GM12878 (cell line): ENCODE measurements at regions not wholly inside any gene's neighbourhood (a gene's known extent, or its start where the extent isn't known, plus 50 kb on each side); places are given as distances from the start of the nearest gene placed in this dataset.

Experiments
- ATAC-seq: fragments of 200-7000 bp; cut with Tn5 transposase; 3 replicates; pipeline ENCODE4 v1.9.1; 2020; ENCODE audit warnings: mild to moderate bottlenecking, moderate library complexity
- BruUV-seq: library from RNA; stranded (reverse); fragments of 400-500 nt; replicated peaks from 2 replicates; lab custom pipeline; 2021; lab: Mats Ljungman, UMichigan
- CTCF ChIA-PET: fragments of 300-600 bp; sonication (Branson Sonifier 250); formaldehyde crosslinking; extraction: SDS; loops from one replicate; lab custom pipeline; 2021; ENCODE audit warnings: inconsistent platforms; lab: Yijun Ruan, JAX
- POLR2A ChIA-PET: fragments of 350-600 bp; formaldehyde crosslinking; extraction: SDS; loops from one replicate; lab custom pipeline; 2021; ENCODE audit warnings: inconsistent platforms; lab: Charles Lee
- RAD21 ChIA-PET: fragments of 300-600 bp; sonication (Branson Sonifier 250); formaldehyde crosslinking; loops from one replicate; lab custom pipeline; 2023; ENCODE audit warnings: antibody characterized with exemption; ENCODE audit not compliant: unreplicated experiment; lab: Charles Lee
- SMC1A ChIA-PET: fragments of 300-600 bp; sonication (Branson Sonifier 250); formaldehyde crosslinking; loops from one replicate; lab custom pipeline; 2023; ENCODE audit not compliant: unreplicated experiment, uncharacterized antibody; lab: Charles Lee
- DNase-seq: peaks from one replicate; pipeline ENCODE4 v3.0.0-alpha.2; 2011; ENCODE audit warnings: low read depth, low spot score
- FAIRE-seq: peaks from 3 replicates; lab custom pipeline; 2011; peaks lifted over from hg19 to GRCh38; lab: Jason Lieb, UNC
- H2AFZ ChIP-seq: 2 replicates; pipeline ENCODE4 v1.6.0; 2011; ENCODE audit warnings: low read depth, low read length, control low read depth; ENCODE audit not compliant: control insufficient read depth
- H3K27ac ChIP-seq: 2 replicates; pipeline ENCODE4 v1.5.1; 2011; ENCODE audit warnings: control low read depth; ENCODE audit not compliant: control insufficient read depth, insufficient read depth
- H3K27me3 ChIP-seq, 2 experiments: replicated peaks in 1 of 2; 2 replicates each; pipeline versions ENCODE4 v1.6.0 to v1.6.1; 2011; ENCODE audit warnings: low read length in 1 of 2; ENCODE audit not compliant: control insufficient read depth in 2 of 2, insufficient read depth in 2 of 2
- H3K36me3 ChIP-seq, 2 experiments: 2 replicates each; pipeline ENCODE4 v1.5.1; 2011; ENCODE audit warnings: low read length in 1 of 2; ENCODE audit not compliant: control insufficient read depth in 2 of 2, insufficient read depth in 2 of 2
- H3K4me1 ChIP-seq: 2 replicates; pipeline ENCODE4 v1.6.1; 2011; ENCODE audit warnings: mild to moderate bottlenecking, low read length, moderate library complexity, mixed read lengths; ENCODE audit not compliant: control insufficient read depth, insufficient read depth
- H3K4me2 ChIP-seq: 2 replicates; pipeline ENCODE4 v1.6.0; 2011; ENCODE audit warnings: control low read depth; ENCODE audit not compliant: control insufficient read depth, insufficient read depth
- H3K4me3 ChIP-seq: fragments of 200-600 bp; sonication (generic); 2 replicates; pipeline ENCODE4 v1.5.1; 2016
- H3K79me2 ChIP-seq: 2 replicates; pipeline ENCODE4 v1.6.0; 2011; ENCODE audit warnings: low read length; ENCODE audit not compliant: control insufficient read depth, insufficient read depth
- H3K9ac ChIP-seq: 2 replicates; pipeline ENCODE4 v1.8.0; 2011; ENCODE audit warnings: low read length, control low read depth, mixed read lengths; ENCODE audit not compliant: control insufficient read depth, insufficient read depth
- H3K9me3 ChIP-seq: replicated peaks from 3 replicates; pipeline ENCODE4 v1.5.1; 2011; ENCODE audit warnings: mild to moderate bottlenecking, low read length; ENCODE audit not compliant: control insufficient read depth, insufficient read depth
- H4K20me1 ChIP-seq: 2 replicates; pipeline ENCODE4 v1.6.0; 2011; ENCODE audit not compliant: control insufficient read depth, insufficient read depth
- ATF7 ChIP-seq: fragments of 450-650 bp; IDR thresholded peaks from 2 replicates; pipeline ENCODE4 v1.6.1; 2016; ENCODE audit warnings: low read depth, mild to moderate bottlenecking
- SMAD1 ChIP-seq: fragments of 450-650 bp; IDR thresholded peaks from 2 replicates; pipeline ENCODE4 v1.6.1; 2018; ENCODE audit warnings: mild to moderate bottlenecking, low read depth; ENCODE audit not compliant: partially characterized antibody
- SMAD5 ChIP-seq: IDR thresholded peaks from 2 replicates; pipeline ENCODE4 v1.6.1; 2016; ENCODE audit warnings: antibody characterized with exemption, low read depth
- SMARCA5 ChIP-seq: fragments of 450-650 bp; IDR thresholded peaks from 2 replicates; pipeline ENCODE4 v1.6.1; 2017; ENCODE audit warnings: mild to moderate bottlenecking
- WGBS: methylation state at CpG from one replicate; pipeline ENCODE4 v1.1.6; 2016; ENCODE audit warnings: low lambda C conversion rate; ENCODE audit not compliant: insufficient replicate concordance, insufficient coverage; ENCODE audit errors: missing lambda C conversion rate; 5-methylcytosine and 5-hydroxymethylcytosine counted together
- in situ Hi-C: fragments of 300-500 bp; cut with MboI; formaldehyde crosslinking; loops from 9 replicates; pipeline ENCODE4 v1.14.3; 2018; ENCODE audit warnings: mixed read lengths
- intact Hi-C: fragments of 100-400 bp; cut with micrococcal nuclease; formaldehyde crosslinking; loops from one replicate; pipeline ENCODE4 v1.14.2; 2022; ENCODE audit not compliant: unreplicated experiment
- TF ChIP-seq, protein P1 (sequence below): fragments of 450-650 bp; IDR thresholded peaks from 2 replicates; pipeline ENCODE4 v1.6.1; 2017; ENCODE audit warnings: borderline replicate concordance
- TF ChIP-seq, protein P2 (sequence below): fragments of 450-650 bp; IDR thresholded peaks from 2 replicates; pipeline ENCODE4 v1.6.1; 2016; ENCODE audit warnings: mild to moderate bottlenecking
- TF ChIP-seq, protein P3 (sequence below): IDR thresholded peaks from 2 replicates; pipeline ENCODE4 v1.6.1; 2012; ENCODE audit warnings: low read depth, low read length, improper control_type of control experiment
- TF ChIP-seq, protein P4 (sequence below): fragments of 450-650 bp; IDR thresholded peaks from 2 replicates; pipeline ENCODE4 v1.6.1; 2017; ENCODE audit warnings: mild to moderate bottlenecking, low read depth, inconsistent platforms; ENCODE audit not compliant: poor library complexity, severe bottlenecking

DNA sequence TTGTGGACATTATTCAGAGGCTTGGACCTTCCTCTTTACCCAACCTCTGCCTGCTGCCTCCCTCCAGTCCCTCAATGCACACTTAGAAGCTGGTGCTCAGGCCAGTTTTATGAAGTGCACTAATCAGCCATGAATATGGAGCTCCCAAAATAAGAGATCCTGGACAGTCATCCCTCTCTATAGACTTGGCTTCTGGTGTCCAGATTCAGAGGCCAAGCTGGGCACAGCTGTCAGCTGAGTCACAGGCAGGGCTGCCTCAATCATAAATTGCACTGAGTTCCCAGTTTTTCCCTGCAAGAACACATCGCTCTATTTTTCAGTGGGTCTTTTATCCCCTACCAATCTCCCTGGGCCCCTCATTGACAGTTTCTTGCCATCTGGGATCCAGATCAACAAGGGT, 161.7 kb upstream of the CADM1 start (continued):
- TF ChIP-seq, protein P1, sequence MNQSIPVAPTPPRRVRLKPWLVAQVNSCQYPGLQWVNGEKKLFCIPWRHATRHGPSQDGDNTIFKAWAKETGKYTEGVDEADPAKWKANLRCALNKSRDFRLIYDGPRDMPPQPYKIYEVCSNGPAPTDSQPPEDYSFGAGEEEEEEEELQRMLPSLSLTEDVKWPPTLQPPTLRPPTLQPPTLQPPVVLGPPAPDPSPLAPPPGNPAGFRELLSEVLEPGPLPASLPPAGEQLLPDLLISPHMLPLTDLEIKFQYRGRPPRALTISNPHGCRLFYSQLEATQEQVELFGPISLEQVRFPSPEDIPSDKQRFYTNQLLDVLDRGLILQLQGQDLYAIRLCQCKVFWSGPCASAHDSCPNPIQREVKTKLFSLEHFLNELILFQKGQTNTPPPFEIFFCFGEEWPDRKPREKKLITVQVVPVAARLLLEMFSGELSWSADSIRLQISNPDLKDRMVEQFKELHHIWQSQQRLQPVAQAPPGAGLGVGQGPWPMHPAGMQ: no peak
- no peak for TF ChIP-seq SMAD5
- no peak for TF ChIP-seq ATF7
- TF ChIP-seq, protein P2, sequence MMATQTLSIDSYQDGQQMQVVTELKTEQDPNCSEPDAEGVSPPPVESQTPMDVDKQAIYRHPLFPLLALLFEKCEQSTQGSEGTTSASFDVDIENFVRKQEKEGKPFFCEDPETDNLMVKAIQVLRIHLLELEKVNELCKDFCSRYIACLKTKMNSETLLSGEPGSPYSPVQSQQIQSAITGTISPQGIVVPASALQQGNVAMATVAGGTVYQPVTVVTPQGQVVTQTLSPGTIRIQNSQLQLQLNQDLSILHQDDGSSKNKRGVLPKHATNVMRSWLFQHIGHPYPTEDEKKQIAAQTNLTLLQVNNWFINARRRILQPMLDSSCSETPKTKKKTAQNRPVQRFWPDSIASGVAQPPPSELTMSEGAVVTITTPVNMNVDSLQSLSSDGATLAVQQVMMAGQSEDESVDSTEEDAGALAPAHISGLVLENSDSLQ: no peak
- TF ChIP-seq, all 136 proteins: peak for 0

DNA sequence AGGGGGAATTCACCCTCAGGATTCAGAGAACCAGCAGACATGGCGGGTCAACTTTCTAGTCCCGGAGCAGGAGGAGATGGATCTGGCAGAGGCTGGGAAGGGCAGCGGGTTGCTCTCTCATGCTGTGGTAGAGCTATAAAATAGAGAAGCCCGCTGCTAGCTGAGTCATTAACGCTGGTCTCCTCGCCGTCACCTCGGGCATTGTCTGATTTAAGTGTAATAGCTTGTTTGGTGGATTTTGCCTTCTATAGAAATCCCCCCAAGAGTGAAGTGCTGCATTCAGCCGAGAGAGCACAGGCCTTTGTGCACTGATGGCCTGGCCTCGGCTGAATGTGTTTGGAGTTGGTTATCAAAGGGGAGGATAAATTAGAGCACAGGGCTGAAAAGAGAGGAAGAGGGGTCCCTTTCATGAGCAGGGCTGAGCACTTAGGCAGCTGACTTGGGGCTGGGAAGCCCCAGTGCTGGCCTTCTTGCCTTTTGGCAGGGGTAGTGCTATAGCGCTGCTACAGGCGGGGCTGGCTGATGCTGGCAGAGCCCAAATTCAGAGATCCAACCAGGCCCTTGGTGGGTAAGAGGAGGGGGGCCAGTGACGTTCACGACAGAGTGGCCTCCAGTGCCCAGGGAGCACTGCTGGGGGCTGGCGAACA, 161.1 kb upstream of the CADM1 start:
- no peaks in the 10 kb centered on the region for H4K20me1 ChIP-seq
- WGBS: 43% methylated on average over 14 of the region's 15 CpGs
- in situ Hi-C loops (no loop called here), intact Hi-C loops (no loop called here)
- no peak overlapping the region for H3K4me3 ChIP-seq
- no peak overlapping the region for H3K27ac ChIP-seq
- H3K9ac ChIP-seq: no peak overlapping the region
- H3K27me3 ChIP-seq: peaks cover 0 to 5% of the 10 kb centered on the region in 2 experiments; a peak in 2 of 4 replicates
- ATAC-seq (no peak), FAIRE-seq (no peak), DNase-seq (no peak)
- POLR2A ChIA-PET: no interaction called here
- H3K36me3 ChIP-seq: no peaks in the 10 kb centered on the region
- H3K9me3 ChIP-seq: no peaks in the 10 kb centered on the region
- SMC1A ChIA-PET: no interaction called here
- RAD21 ChIA-PET: no interaction called here
- no peak overlapping the region for H3K4me2 ChIP-seq
- no TSS peak for BruUV-seq
- TF ChIP-seq, protein P3, sequence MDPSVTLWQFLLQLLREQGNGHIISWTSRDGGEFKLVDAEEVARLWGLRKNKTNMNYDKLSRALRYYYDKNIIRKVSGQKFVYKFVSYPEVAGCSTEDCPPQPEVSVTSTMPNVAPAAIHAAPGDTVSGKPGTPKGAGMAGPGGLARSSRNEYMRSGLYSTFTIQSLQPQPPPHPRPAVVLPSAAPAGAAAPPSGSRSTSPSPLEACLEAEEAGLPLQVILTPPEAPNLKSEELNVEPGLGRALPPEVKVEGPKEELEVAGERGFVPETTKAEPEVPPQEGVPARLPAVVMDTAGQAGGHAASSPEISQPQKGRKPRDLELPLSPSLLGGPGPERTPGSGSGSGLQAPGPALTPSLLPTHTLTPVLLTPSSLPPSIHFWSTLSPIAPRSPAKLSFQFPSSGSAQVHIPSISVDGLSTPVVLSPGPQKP: no peak
- TF ChIP-seq, protein P4, sequence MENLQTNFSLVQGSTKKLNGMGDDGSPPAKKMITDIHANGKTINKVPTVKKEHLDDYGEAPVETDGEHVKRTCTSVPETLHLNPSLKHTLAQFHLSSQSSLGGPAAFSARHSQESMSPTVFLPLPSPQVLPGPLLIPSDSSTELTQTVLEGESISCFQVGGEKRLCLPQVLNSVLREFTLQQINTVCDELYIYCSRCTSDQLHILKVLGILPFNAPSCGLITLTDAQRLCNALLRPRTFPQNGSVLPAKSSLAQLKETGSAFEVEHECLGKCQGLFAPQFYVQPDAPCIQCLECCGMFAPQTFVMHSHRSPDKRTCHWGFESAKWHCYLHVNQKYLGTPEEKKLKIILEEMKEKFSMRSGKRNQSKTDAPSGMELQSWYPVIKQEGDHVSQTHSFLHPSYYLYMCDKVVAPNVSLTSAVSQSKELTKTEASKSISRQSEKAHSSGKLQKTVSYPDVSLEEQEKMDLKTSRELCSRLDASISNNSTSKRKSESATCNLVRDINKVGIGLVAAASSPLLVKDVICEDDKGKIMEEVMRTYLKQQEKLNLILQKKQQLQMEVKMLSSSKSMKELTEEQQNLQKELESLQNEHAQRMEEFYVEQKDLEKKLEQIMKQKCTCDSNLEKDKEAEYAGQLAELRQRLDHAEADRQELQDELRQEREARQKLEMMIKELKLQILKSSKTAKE: no peak
- TF ChIP-seq SMARCA5: no peak
- TF ChIP-seq SMAD1: no peak
- H2AFZ ChIP-seq: no peak overlapping the region
- H3K4me1 ChIP-seq: no peaks in the 10 kb centered on the region
- H3K79me2 ChIP-seq: no peaks in the 10 kb centered on the region
- CTCF ChIA-PET: no interaction called here
